ENCODE measurements at regions not wholly inside any gene's neighbourhood (a gene's known extent, or its start where the extent isn't known, plus 50 kb on each side); places are given as distances from the start of the nearest gene placed in this dataset.

- H3K27me3 ChIP-seq (ENCODE audit: control insufficient read depth, insufficient read depth, low read length) = no peaks in the 10 kb centered on the region
- intact Hi-C loops (cut with micrococcal nuclease; ENCODE audit: unreplicated experiment) = no loop called here
- DNase-seq (ENCODE audit: low read depth, low spot score) (no peak), ATAC-seq (peak; percentile 45; the same call in 1 of the 2 replicates)
- BruUV-seq (replicated peaks) = no TSS peak
- no peaks in the 10 kb centered on the region for H3K36me3 ChIP-seq (ENCODE audit: control insufficient read depth, insufficient read depth, low read length)
- H3K27ac ChIP-seq (ENCODE audit: low read length) = no peak overlapping the region
- H3K9me3 ChIP-seq (ENCODE audit: control insufficient read depth, insufficient read depth, low read depth, low read length) = 0 out of 2 replicates have a peak, but pooled peaks cover 6% of the 10 kb centered on the region
- H3K4me3 ChIP-seq (ENCODE audit: low read depth in 2 of 2, low read length in 2 of 2) = no peak overlapping the region
- POLR2A ChIA-PET = no interaction called here
- no peak for TF ChIP-seq TCF7L2 (IDR thresholded peaks at IDR 0.05; ENCODE audit: low read depth, low read length)
- no peak for TF ChIP-seq POLR2AphosphoS5 (IDR thresholded peaks at IDR 0.05; ENCODE audit: low read depth, low read length)
- no peak for TF ChIP-seq REST (IDR thresholded peaks at IDR 0.05; ENCODE audit: insufficient read depth in 1 of 2, low read depth in 2 of 2, low read length in 1 of 2)
- no peak for TF ChIP-seq SIN3A (IDR thresholded peaks at IDR 0.05; ENCODE audit: borderline replicate concordance, insufficient read depth, low read depth, low read length)
- TF ChIP-seq CTCF (IDR thresholded peaks at IDR 0.05) = no peak
- in situ Hi-C loops (cut with HindIII; ENCODE audit: low pct_unique_long_range_greater_than_20kb, low sequenced_read_pairs) = no loop called here
- CTCF ChIA-PET = no interaction called here
- no peaks in the 10 kb centered on the region for H3K4me1 ChIP-seq (ENCODE audit: control insufficient read depth, insufficient read depth, low read length)
These were observed 59.0 kb upstream of the SPRED2 start for GRCh38 chr2:65491381-65491905.

GRCh38 chr2:65490222-65490621, 57.8 kb upstream of the SPRED2 start:
- ATAC-seq (no peak), DNase-seq (ENCODE audit: low read depth, low spot score) (no peak)
- CTCF ChIA-PET = no interaction called here
- POLR2A ChIA-PET = no interaction called here
- no TSS peak for BruUV-seq (replicated peaks)
- H3K4me1 ChIP-seq (ENCODE audit: control insufficient read depth, insufficient read depth, low read length) = no peaks in the 10 kb centered on the region
- in situ Hi-C loops (cut with HindIII; ENCODE audit: low pct_unique_long_range_greater_than_20kb, low sequenced_read_pairs) = no loop called here
- H3K27me3 ChIP-seq (ENCODE audit: control insufficient read depth, insufficient read depth, low read length) = no peaks in the 10 kb centered on the region
- H3K9me3 ChIP-seq (ENCODE audit: control insufficient read depth, insufficient read depth, low read depth, low read length) = 0 out of 2 replicates have a peak, but pooled peaks cover 8% of the 10 kb centered on the region
- no peaks in the 10 kb centered on the region for H3K36me3 ChIP-seq (ENCODE audit: control insufficient read depth, insufficient read depth, low read length)
- intact Hi-C loops (cut with micrococcal nuclease; ENCODE audit: unreplicated experiment) = no loop called here
- H3K4me3 ChIP-seq (ENCODE audit: low read depth in 2 of 2, low read length in 2 of 2) = no peak overlapping the region
- H3K27ac ChIP-seq (ENCODE audit: low read length) = no peak overlapping the region
- no peak for TF ChIP-seq REST (IDR thresholded peaks at IDR 0.05; ENCODE audit: insufficient read depth in 1 of 2, low read depth in 2 of 2, low read length in 1 of 2)
- no peak for TF ChIP-seq SIN3A (IDR thresholded peaks at IDR 0.05; ENCODE audit: borderline replicate concordance, insufficient read depth, low read depth, low read length)
- TF ChIP-seq TCF7L2 (IDR thresholded peaks at IDR 0.05; ENCODE audit: low read depth, low read length) = no peak
- no peak for TF ChIP-seq CTCF (IDR thresholded peaks at IDR 0.05)
- TF ChIP-seq POLR2AphosphoS5 (IDR thresholded peaks at IDR 0.05; ENCODE audit: low read depth, low read length) = no peak

All from Panc1 (cell line).